ENCODE measurements at regions not wholly inside any gene's neighbourhood (a gene's known extent, or its start where the extent isn't known, plus 50 kb on each side); places are given as distances from the start of the nearest gene placed in this dataset.

DNA sequence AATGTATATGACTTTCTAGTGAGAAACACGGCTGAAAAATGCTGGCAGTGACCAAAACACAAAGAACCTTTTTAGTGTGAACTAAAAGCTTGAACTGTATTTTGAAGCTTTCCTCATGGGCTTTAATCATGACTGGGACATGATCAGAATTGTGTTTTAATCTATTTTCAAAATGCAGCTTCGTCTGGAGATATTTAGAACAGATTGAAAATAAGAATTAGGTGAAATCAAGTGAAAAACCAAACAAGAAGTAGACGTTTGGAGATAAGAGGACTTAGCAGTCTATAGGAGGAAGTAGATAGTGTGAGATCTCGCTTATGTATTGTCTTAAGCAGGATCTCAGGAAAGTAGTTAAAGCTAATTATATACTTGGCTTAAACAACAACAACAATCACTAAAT, 865.4 kb upstream of the MBL2 start:
- H3K27me3 ChIP-seq (replicated peaks in 1 of 4; ENCODE audit: control extremely low read depth in 1 of 4, control insufficient read depth in 3 of 4, insufficient read depth in 4 of 4, low read length in 3 of 4) = no peaks in the 10 kb centered on the region
- WGBS (ENCODE audit: insufficient coverage) = 50% methylated on average over 2 of the region's 4 CpGs
- H3K36me3 ChIP-seq (replicated peaks in 1 of 2; ENCODE audit: control extremely low read depth in 1 of 2, control insufficient read depth in 1 of 2, extremely low read depth in 1 of 2, insufficient read depth in 2 of 2, low read length in 1 of 2) = no peaks in the 10 kb centered on the region
- Mint-ChIP-seq H3K9me3 (ENCODE audit: insufficient read depth) (no peaks in the 10 kb centered on the region), H3K27me3 (no peaks in the 10 kb centered on the region), H3K27ac (no peak overlapping the region), H3K4me3 (no peak overlapping the region), H3K4me1 (no peaks in the 10 kb centered on the region)
- no peak overlapping the region for H2AFZ ChIP-seq (ENCODE audit: insufficient read depth, low read depth, low read length, poor library complexity, severe bottlenecking)
- no peaks in the 10 kb centered on the region for H4K20me1 ChIP-seq (ENCODE audit: control insufficient read depth, insufficient read depth, low read length, poor library complexity, severe bottlenecking)
- no peak overlapping the region for H3K4me2 ChIP-seq (replicated peaks; ENCODE audit: low read depth, low read length, poor library complexity, severe bottlenecking)
- H3K4me1 ChIP-seq (ENCODE audit: control insufficient read depth in 2 of 2, insufficient read depth in 2 of 2, low read length in 2 of 2) = no peaks in the 10 kb centered on the region
- no peak overlapping the region for H3K9ac ChIP-seq (ENCODE audit: low read length)
- no peak for DNase-seq
- ChIA-PET CTCF (no interaction called here), POLR2A (no interaction called here)
- intact Hi-C loops (cut with micrococcal nuclease) = no loop called here
- no peaks in the 10 kb centered on the region for H3K79me2 ChIP-seq (ENCODE audit: control insufficient read depth, insufficient read depth, low read length)
- no peak overlapping the region for H3K27ac ChIP-seq (ENCODE audit: low read length in 2 of 2)
- TF ChIP-seq EZH2 (IDR thresholded peaks at IDR 0.05; ENCODE audit: borderline replicate concordance, insufficient read depth, low read depth, low read length, poor library complexity, severe bottlenecking) = no peak
- TF ChIP-seq, protein P1, sequence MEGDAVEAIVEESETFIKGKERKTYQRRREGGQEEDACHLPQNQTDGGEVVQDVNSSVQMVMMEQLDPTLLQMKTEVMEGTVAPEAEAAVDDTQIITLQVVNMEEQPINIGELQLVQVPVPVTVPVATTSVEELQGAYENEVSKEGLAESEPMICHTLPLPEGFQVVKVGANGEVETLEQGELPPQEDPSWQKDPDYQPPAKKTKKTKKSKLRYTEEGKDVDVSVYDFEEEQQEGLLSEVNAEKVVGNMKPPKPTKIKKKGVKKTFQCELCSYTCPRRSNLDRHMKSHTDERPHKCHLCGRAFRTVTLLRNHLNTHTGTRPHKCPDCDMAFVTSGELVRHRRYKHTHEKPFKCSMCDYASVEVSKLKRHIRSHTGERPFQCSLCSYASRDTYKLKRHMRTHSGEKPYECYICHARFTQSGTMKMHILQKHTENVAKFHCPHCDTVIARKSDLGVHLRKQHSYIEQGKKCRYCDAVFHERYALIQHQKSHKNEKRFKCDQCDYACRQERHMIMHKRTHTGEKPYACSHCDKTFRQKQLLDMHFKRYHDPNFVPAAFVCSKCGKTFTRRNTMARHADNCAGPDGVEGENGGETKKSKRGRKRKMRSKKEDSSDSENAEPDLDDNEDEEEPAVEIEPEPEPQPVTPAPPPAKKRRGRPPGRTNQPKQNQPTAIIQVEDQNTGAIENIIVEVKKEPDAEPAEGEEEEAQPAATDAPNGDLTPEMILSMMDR (IDR thresholded peaks at IDR 0.05) = no peak
- no peaks in the 10 kb centered on the region for H3K9me3 ChIP-seq (ENCODE audit: control extremely low read depth in 1 of 3, control insufficient read depth in 2 of 3, insufficient read depth in 1 of 3, low read length in 2 of 3)
- no peak overlapping the region for H3K4me3 ChIP-seq (ENCODE audit: control extremely low read depth in 1 of 5, extremely low read depth in 1 of 5, insufficient read depth in 1 of 5, low read depth in 2 of 5, low read length in 4 of 5)
- ATAC-seq (ENCODE audit: low read depth) = no peak

DNA sequence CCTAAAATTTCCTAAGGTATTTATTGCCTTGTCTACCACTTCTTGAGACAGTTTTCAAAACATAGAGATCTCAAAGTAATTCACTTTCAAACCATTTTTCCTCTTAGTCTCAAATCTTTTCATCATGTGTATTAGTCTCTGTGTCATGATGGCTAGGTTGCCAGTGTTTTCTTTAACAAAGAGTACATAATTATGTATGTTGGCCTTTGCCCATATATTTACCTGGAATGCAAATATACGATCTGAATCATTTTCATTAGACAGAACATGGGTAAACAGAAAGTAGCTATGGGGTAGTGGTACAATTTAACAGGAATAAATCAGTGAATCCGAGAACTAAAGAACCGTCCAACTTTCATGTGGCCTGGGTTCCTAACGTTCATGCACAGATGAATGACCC, 852.1 kb upstream of the MBL2 start:
- WGBS (ENCODE audit: insufficient coverage) = 92% methylated on average over 3 of the region's 4 CpGs
- no peak for DNase-seq
- CTCF ChIA-PET = no interaction called here

More for the DNA sequence above, 852.1 kb upstream of the MBL2 start:
- Mint-ChIP-seq H3K9me3 (ENCODE audit: insufficient read depth) (peaks cover 5% of the 10 kb centered on the region), H3K27ac (no peak overlapping the region), H3K4me1 (no peaks in the 10 kb centered on the region), H3K4me3 (no peak overlapping the region), H3K27me3 (no peaks in the 10 kb centered on the region)
- intact Hi-C loops (cut with micrococcal nuclease) = no loop called here
- no peak for ATAC-seq (ENCODE audit: low read depth)
- H3K27ac ChIP-seq (ENCODE audit: low read length in 2 of 2) = no peak overlapping the region
- POLR2A ChIA-PET = no interaction called here
- no peaks in the 10 kb centered on the region for H3K36me3 ChIP-seq (replicated peaks in 1 of 2; ENCODE audit: control extremely low read depth in 1 of 2, control insufficient read depth in 1 of 2, extremely low read depth in 1 of 2, insufficient read depth in 2 of 2, low read length in 1 of 2)
- no peak overlapping the region for H2AFZ ChIP-seq (ENCODE audit: insufficient read depth, low read depth, low read length, poor library complexity, severe bottlenecking)
- TF ChIP-seq, protein P1 (IDR thresholded peaks at IDR 0.05) = no peak
- no peak for TF ChIP-seq EZH2 (IDR thresholded peaks at IDR 0.05; ENCODE audit: borderline replicate concordance, insufficient read depth, low read depth, low read length, poor library complexity, severe bottlenecking)
- no peak overlapping the region for H3K4me2 ChIP-seq (replicated peaks; ENCODE audit: low read depth, low read length, poor library complexity, severe bottlenecking)
- H3K79me2 ChIP-seq (ENCODE audit: control insufficient read depth, insufficient read depth, low read length) = no peaks in the 10 kb centered on the region
- H3K27me3 ChIP-seq (replicated peaks in 1 of 4; ENCODE audit: control extremely low read depth in 1 of 4, control insufficient read depth in 3 of 4, insufficient read depth in 4 of 4, low read length in 3 of 4) = no peaks in the 10 kb centered on the region
- H3K4me1 ChIP-seq (ENCODE audit: control insufficient read depth in 2 of 2, insufficient read depth in 2 of 2, low read length in 2 of 2) = no peaks in the 10 kb centered on the region
- H3K9ac ChIP-seq (ENCODE audit: low read length) = no peak overlapping the region
- H4K20me1 ChIP-seq (ENCODE audit: control insufficient read depth, insufficient read depth, low read length, poor library complexity, severe bottlenecking) = no peaks in the 10 kb centered on the region
- H3K9me3 ChIP-seq (ENCODE audit: control extremely low read depth in 1 of 3, control insufficient read depth in 2 of 3, insufficient read depth in 1 of 3, low read length in 2 of 3) = no peaks in the 10 kb centered on the region
- no peak overlapping the region for H3K4me3 ChIP-seq (ENCODE audit: control extremely low read depth in 1 of 5, extremely low read depth in 1 of 5, insufficient read depth in 1 of 5, low read depth in 2 of 5, low read length in 4 of 5)

All from B cell (primary cell).